OCI-LY3 (cell line): ENCODE measurements at regions not wholly inside any gene's neighbourhood (a gene's known extent, or its start where the extent isn't known, plus 50 kb on each side); places are given as distances from the start of the nearest gene placed in this dataset.

Experiments
- H2AFZ ChIP-seq: fragments of 200-600, 300-600 bp; shearing (Covaris generic); 2 replicates; pipeline ENCODE4 v1.6.0; 2014; ENCODE audit warnings: antibody characterized with exemption, low read depth, low read length
- H3K27ac ChIP-seq: fragments of 200-600, 300-600 bp; sonication (generic); 2 replicates; pipeline ENCODE4 v1.5.1; 2014; ENCODE audit warnings: mild to moderate bottlenecking, low read length, moderate library complexity, mixed read lengths
- H3K27me3 ChIP-seq: fragments of 200-600, 300-600 bp; sonication (generic); 2 replicates; pipeline ENCODE4 v1.6.1; 2014; ENCODE audit warnings: low read depth, low read length, mixed read lengths
- H3K36me3 ChIP-seq: fragments of 200-600, 300-600 bp; sonication (generic); replicated peaks from 2 replicates; pipeline ENCODE3; 2014; ENCODE audit warnings: low read depth, low read length, mixed read lengths
- H3K4me1 ChIP-seq: fragments of 300-600, 200-600 bp; sonication (generic); 2 replicates; pipeline ENCODE4 v1.6.1; 2014; ENCODE audit warnings: low read length, mixed read lengths
- H3K4me2 ChIP-seq: fragments of 200-600, 300-600 bp; sonication (generic); 2 replicates; pipeline ENCODE4 v1.6.1; 2014; ENCODE audit warnings: low read length, mixed read lengths
- H3K4me3 ChIP-seq: fragments of 300-600, 200-600 bp; sonication (generic); 2 replicates; pipeline ENCODE4 v1.5.1; 2014; ENCODE audit warnings: antibody characterized with exemption, mild to moderate bottlenecking, low read length, moderate library complexity
- H3K79me2 ChIP-seq: fragments of 300-600, 200-600 bp; shearing (Covaris generic); 2 replicates; pipeline ENCODE4 v1.6.1; 2014; ENCODE audit warnings: mild to moderate bottlenecking, low read length, mixed read lengths
- H3K9ac ChIP-seq: fragments of 300-600, 200-600 bp; shearing (Covaris generic); 2 replicates; pipeline ENCODE4 v1.6.0; 2014; ENCODE audit warnings: mild to moderate bottlenecking, low read length, moderate library complexity
- H3K9me3 ChIP-seq: fragments of 200-600, 300-600 bp; shearing (Covaris generic); 2 replicates; pipeline ENCODE4 v1.6.1; 2014; ENCODE audit warnings: low read length, mixed read lengths; ENCODE audit not compliant: insufficient read depth
- H4K20me1 ChIP-seq: fragments of 200-600, 300-600 bp; sonication (generic); 2 replicates; pipeline ENCODE4 v1.6.1; 2016; ENCODE audit warnings: low read length, mixed read lengths; ENCODE audit not compliant: insufficient read depth
- CTCF ChIP-seq: fragments of 200-600, 300-600 bp; sonication (generic); IDR thresholded peaks from 2 replicates; pipeline ENCODE4 v1.5.1; 2014; ENCODE audit warnings: antibody characterized with exemption, low read length, low read depth
- EZH2phosphoT487 ChIP-seq: fragments of 200-600 bp; shearing (Covaris generic); IDR thresholded peaks from 2 replicates; pipeline ENCODE4 v1.6.1; 2018; ENCODE audit warnings: antibody characterized with exemption, mixed run types, low read depth

GRCh38 chr6:137724018-137724403, 143.0 kb upstream of the TNFAIP3 start:
- H3K4me2 ChIP-seq, result no peak overlapping the region
- peaks cover 3% of the 10 kb centered on the region; the same call in 1 of the 2 replicates for H3K27me3 ChIP-seq
- H3K79me2 ChIP-seq, result no peaks in the 10 kb centered on the region
- no peak for TF ChIP-seq EZH2phosphoT487
- TF ChIP-seq CTCF, result no peak
- H3K4me3 ChIP-seq, result no peak overlapping the region
- no peak overlapping the region for H3K9ac ChIP-seq
- no peak overlapping the region for H3K27ac ChIP-seq
- no peaks in the 10 kb centered on the region for H4K20me1 ChIP-seq
- no peaks in the 10 kb centered on the region for H3K9me3 ChIP-seq
- no peaks in the 10 kb centered on the region for H3K36me3 ChIP-seq
- no peak overlapping the region for H2AFZ ChIP-seq
- H3K4me1 ChIP-seq, result peaks cover 5% of the 10 kb centered on the region

GRCh38 chr6:137724495-137725211, 142.4 kb upstream of the TNFAIP3 start:
- Histone ChIP-seq H4K20me1 (no peaks in the 10 kb centered on the region), H3K79me2 (no peaks in the 10 kb centered on the region), H3K9ac (no peak overlapping the region), H3K4me3 (no peak overlapping the region), H3K4me2 (no peak overlapping the region), H3K4me1 (peaks cover 5% of the 10 kb centered on the region), H3K27me3 (peaks cover 3% of the 10 kb centered on the region; the same call in 1 of the 2 replicates), H3K27ac (no peak overlapping the region), H3K9me3 (no peaks in the 10 kb centered on the region), H2AFZ (no peak overlapping the region), H3K36me3 (no peaks in the 10 kb centered on the region)
- TF ChIP-seq EZH2phosphoT487 (no peak), CTCF (no peak)

- H3K27me3 ChIP-seq, result peaks cover 3% of the 10 kb centered on the region; the same call in 1 of the 2 replicates
- no peak overlapping the region for H3K4me2 ChIP-seq
- no peak overlapping the region for H3K9ac ChIP-seq
- H4K20me1 ChIP-seq, result no peaks in the 10 kb centered on the region
- H3K4me1 ChIP-seq, result peaks cover 5% of the 10 kb centered on the region
- H3K36me3 ChIP-seq, result no peaks in the 10 kb centered on the region
- no peaks in the 10 kb centered on the region for H3K9me3 ChIP-seq
- H2AFZ ChIP-seq, result no peak overlapping the region
- no peaks in the 10 kb centered on the region for H3K79me2 ChIP-seq
- TF ChIP-seq EZH2phosphoT487 (no peak), CTCF (no peak)
- no peak overlapping the region for H3K27ac ChIP-seq
- H3K4me3 ChIP-seq, result no peak overlapping the region
Observed at GRCh38 chr6:137725949-137726348, 141.1 kb upstream of the TNFAIP3 start.

- Histone ChIP-seq H3K27me3 (peaks cover 3% of the 10 kb centered on the region; the same call in 1 of the 2 replicates), H3K27ac (no peak overlapping the region), H4K20me1 (no peaks in the 10 kb centered on the region), H3K9me3 (no peaks in the 10 kb centered on the region), H3K4me2 (no peak overlapping the region), H3K4me1 (peaks cover 5% of the 10 kb centered on the region), H3K36me3 (no peaks in the 10 kb centered on the region), H3K79me2 (no peaks in the 10 kb centered on the region), H3K9ac (no peak overlapping the region), H3K4me3 (no peak overlapping the region), H2AFZ (no peak overlapping the region)
- TF ChIP-seq CTCF (no peak), EZH2phosphoT487 (no peak)
Observed at GRCh38 chr6:137726582-137726981, 140.5 kb upstream of the TNFAIP3 start.
